PC-9 (cell line): ENCODE measurements at regions not wholly inside any gene's neighbourhood (a gene's known extent, or its start where the extent isn't known, plus 50 kb on each side); places are given as distances from the start of the nearest gene placed in this dataset.

Experiments
- BruUV-seq: library from RNA; stranded (reverse); fragments of 400-500 nt; replicated peaks from 2 replicates; lab custom pipeline; 2021; lab: Mats Ljungman, UMichigan
- CTCF ChIA-PET: fragments of 300-600 bp; sonication (Branson Sonifier 250); formaldehyde crosslinking; loops from one replicate; lab custom pipeline; 2022; ENCODE audit warnings: antibody characterized with exemption; lab: Charles Lee
- POLR2A ChIA-PET: fragments of 300-600 bp; sonication (Branson Sonifier 250); formaldehyde crosslinking; loops from one replicate; lab custom pipeline; 2022; ENCODE audit warnings: antibody characterized with exemption; ENCODE audit not compliant: unreplicated experiment; lab: Charles Lee
- DNase-seq, 2 experiments: peaks; one replicate each; pipeline versions ENCODE4 v3.0.0 to v3.0.0-alpha.2; 2015 to 2022; ENCODE audit warnings: mixed read lengths in 1 of 2
- H2AFZ ChIP-seq: fragments of 200-600 bp; sonication (generic); 2 replicates; pipeline ENCODE4 v1.8.1; 2017; ENCODE audit warnings: antibody characterized with exemption
- H3F3A ChIP-seq: fragments of 200-600 bp; sonication (generic); 2 replicates; pipeline ENCODE4 v1.8.1; 2017; ENCODE audit warnings: antibody characterized with exemption, mild to moderate bottlenecking, low read depth; ENCODE audit not compliant: insufficient read depth
- H3K27ac ChIP-seq: fragments of 200-600 bp; sonication (generic); 2 replicates; pipeline ENCODE4 v1.6.1; 2016; ENCODE audit warnings: mixed run types
- H3K27me3 ChIP-seq: fragments of 200-600 bp; sonication (generic); 2 replicates; pipeline ENCODE4 v1.6.1; 2016; ENCODE audit warnings: low read depth, mixed run types; ENCODE audit not compliant: insufficient read depth
- H3K36me3 ChIP-seq: fragments of 200-600 bp; sonication (generic); 2 replicates; pipeline ENCODE4 v1.6.1; 2016; ENCODE audit warnings: low read depth, mixed run types
- H3K4me1 ChIP-seq: fragments of 200-600 bp; sonication (generic); replicated peaks from 2 replicates; pipeline ENCODE4 v1.6.1; 2016; ENCODE audit warnings: mixed run types; ENCODE audit not compliant: insufficient read depth
- H3K4me2 ChIP-seq: fragments of 200-600 bp; sonication (generic); 2 replicates; pipeline ENCODE4 v1.6.1; 2017; ENCODE audit warnings: mixed run types
- H3K4me3 ChIP-seq: fragments of 200-600 bp; sonication (generic); 2 replicates; pipeline ENCODE4 v1.6.1; 2016; ENCODE audit warnings: mixed run types
- H3K79me2 ChIP-seq: fragments of 200-600 bp; sonication (generic); 2 replicates; pipeline ENCODE4 v1.6.1; 2017; ENCODE audit warnings: low read depth, mixed run types
- H3K9me2 ChIP-seq: fragments of 200-600 bp; sonication (generic); 2 replicates; pipeline ENCODE4 v1.8.1; 2017; ENCODE audit warnings: mild to moderate bottlenecking; ENCODE audit not compliant: insufficient read depth
- H3K9me3 ChIP-seq: fragments of 200-600 bp; sonication (generic); 2 replicates; pipeline ENCODE4 v1.8.1; 2016; ENCODE audit warnings: low read depth; ENCODE audit not compliant: insufficient read depth
- H4K20me1 ChIP-seq: fragments of 200-600 bp; sonication (generic); 2 replicates; pipeline ENCODE4 v1.8.1; 2017; ENCODE audit not compliant: insufficient read depth
- EZH2 ChIP-seq: fragments of 200-600 bp; sonication (generic); IDR thresholded peaks from 2 replicates; pipeline ENCODE4 v1.8.0; 2017; ENCODE audit warnings: antibody characterized with exemption, low read depth
- intact Hi-C: fragments of 100-400 bp; cut with micrococcal nuclease; formaldehyde crosslinking; loops from one replicate; pipeline ENCODE4 v1.10.0; 2022; ENCODE audit not compliant: unreplicated experiment
- TF ChIP-seq, protein P1 (sequence below): fragments of 200-600 bp; sonication (generic); conservative IDR thresholded peaks from 2 replicates; pipeline ENCODE4 v1.6.1; 2017; ENCODE audit warnings: mixed run types, antibody characterized with exemption, mild to moderate bottlenecking, moderate library complexity

- no peak for TF ChIP-seq EZH2
- TF ChIP-seq, protein P1, sequence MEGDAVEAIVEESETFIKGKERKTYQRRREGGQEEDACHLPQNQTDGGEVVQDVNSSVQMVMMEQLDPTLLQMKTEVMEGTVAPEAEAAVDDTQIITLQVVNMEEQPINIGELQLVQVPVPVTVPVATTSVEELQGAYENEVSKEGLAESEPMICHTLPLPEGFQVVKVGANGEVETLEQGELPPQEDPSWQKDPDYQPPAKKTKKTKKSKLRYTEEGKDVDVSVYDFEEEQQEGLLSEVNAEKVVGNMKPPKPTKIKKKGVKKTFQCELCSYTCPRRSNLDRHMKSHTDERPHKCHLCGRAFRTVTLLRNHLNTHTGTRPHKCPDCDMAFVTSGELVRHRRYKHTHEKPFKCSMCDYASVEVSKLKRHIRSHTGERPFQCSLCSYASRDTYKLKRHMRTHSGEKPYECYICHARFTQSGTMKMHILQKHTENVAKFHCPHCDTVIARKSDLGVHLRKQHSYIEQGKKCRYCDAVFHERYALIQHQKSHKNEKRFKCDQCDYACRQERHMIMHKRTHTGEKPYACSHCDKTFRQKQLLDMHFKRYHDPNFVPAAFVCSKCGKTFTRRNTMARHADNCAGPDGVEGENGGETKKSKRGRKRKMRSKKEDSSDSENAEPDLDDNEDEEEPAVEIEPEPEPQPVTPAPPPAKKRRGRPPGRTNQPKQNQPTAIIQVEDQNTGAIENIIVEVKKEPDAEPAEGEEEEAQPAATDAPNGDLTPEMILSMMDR = no peak
- Histone ChIP-seq H3K4me3 (no peak overlapping the region), H3K79me2 (no peaks in the 10 kb centered on the region), H3K9me3 (no peaks in the 10 kb centered on the region), H4K20me1 (no peaks in the 10 kb centered on the region), H3K27me3 (no peaks in the 10 kb centered on the region), H3F3A (peaks cover 33% of the 10 kb centered on the region), H3K9me2 (no peaks in the 10 kb centered on the region), H3K4me1 (peaks cover 27% of the 10 kb centered on the region), H3K36me3 (no peaks in the 10 kb centered on the region), H2AFZ (no peak overlapping the region), H3K27ac (peak overlapping the region; percentile 57), H3K4me2 (peak overlapping the region; percentile 46)
- ChIA-PET POLR2A (no interaction called here), CTCF (no interaction called here)
- no TSS peak for BruUV-seq
- peak in 1 of 2 experiments; percentile 89 for DNase-seq
- intact Hi-C loops = no loop called here
Measured at GRCh38 chrX:106300239-106300638, 132.1 kb downstream of the PWWP3B start.

DNA sequence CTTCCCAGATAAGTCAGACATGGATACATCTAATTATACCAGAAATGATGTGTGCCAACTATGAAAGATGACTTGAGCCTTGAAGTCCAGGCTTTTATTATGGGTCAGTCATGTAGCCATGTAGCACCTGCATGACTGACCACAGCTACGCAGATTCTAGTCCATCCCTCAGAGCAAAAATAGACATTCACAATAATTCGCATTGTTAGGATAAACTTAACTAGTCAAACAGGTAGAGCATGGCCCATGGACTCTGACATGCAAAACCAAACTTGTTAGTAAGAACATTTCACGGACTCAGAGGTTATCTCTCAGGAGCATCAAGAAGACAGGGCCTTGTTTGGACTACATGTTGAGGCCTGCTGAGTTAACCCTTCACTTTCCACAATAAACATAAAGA is 132.6 kb downstream of the PWWP3B start:
- H3K79me2 ChIP-seq = no peaks in the 10 kb centered on the region
- H2AFZ ChIP-seq = no peak overlapping the region
- no peaks in the 10 kb centered on the region for H3K27me3 ChIP-seq
- no peaks in the 10 kb centered on the region for H3K9me2 ChIP-seq
- no peak overlapping the region for H3K4me3 ChIP-seq
- no TSS peak for BruUV-seq
- TF ChIP-seq, protein P1 = no peak
- TF ChIP-seq EZH2 = no peak
- peaks cover 33% of the 10 kb centered on the region for H3F3A ChIP-seq
- CTCF ChIA-PET = no interaction called here
- peaks cover 27% of the 10 kb centered on the region for H3K4me1 ChIP-seq
- H3K4me2 ChIP-seq = peak overlapping the region; percentile 46
- no peaks in the 10 kb centered on the region for H4K20me1 ChIP-seq
- peak in 1 of 2 experiments; percentile 72 for DNase-seq
- H3K27ac ChIP-seq = peak overlapping the region; percentile 57
- no peaks in the 10 kb centered on the region for H3K36me3 ChIP-seq
- H3K9me3 ChIP-seq = no peaks in the 10 kb centered on the region
- intact Hi-C loops = no loop called here
- POLR2A ChIA-PET = no interaction called here

DNA sequence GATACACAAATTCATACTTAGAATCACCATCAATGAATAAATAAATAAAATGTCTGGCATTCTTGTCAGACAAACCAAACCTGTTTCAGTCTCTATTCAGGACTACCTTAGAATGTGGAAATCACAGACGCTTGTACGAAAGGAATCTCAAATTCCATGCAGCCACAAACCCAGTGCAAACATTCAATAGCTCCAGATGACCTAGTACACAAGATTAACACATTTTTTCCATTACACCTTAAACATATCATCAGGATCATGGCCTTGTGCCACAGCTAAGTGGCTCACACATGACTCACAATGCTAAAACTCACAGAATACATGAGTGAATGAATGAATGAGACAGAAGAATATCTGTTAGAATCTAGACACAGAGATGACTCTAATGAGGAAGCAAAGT is 134.2 kb downstream of the PWWP3B start:
- peak overlapping the region; percentile 46 for H3K4me2 ChIP-seq
- H3K79me2 ChIP-seq = no peaks in the 10 kb centered on the region
- peak overlapping the region; percentile 68 for H3K27ac ChIP-seq
- no peak overlapping the region for H3K4me3 ChIP-seq
- H3F3A ChIP-seq = peaks cover 33% of the 10 kb centered on the region
- no peaks in the 10 kb centered on the region for H4K20me1 ChIP-seq
- DNase-seq = peak; percentile 1 to 95
- no peak overlapping the region for H2AFZ ChIP-seq
- no peaks in the 10 kb centered on the region for H3K9me2 ChIP-seq
- H3K27me3 ChIP-seq = no peaks in the 10 kb centered on the region
- intact Hi-C loops = no loop called here
- ChIA-PET CTCF (no interaction called here), POLR2A (no interaction called here)
- BruUV-seq = no TSS peak
- TF ChIP-seq, protein P1 = no peak
- TF ChIP-seq EZH2 = no peak
- H3K4me1 ChIP-seq = peaks cover 27% of the 10 kb centered on the region
- H3K36me3 ChIP-seq = no peaks in the 10 kb centered on the region
- no peaks in the 10 kb centered on the region for H3K9me3 ChIP-seq
